NCI-H1105 (cell line): ENCODE measurements at regions not wholly inside any gene's neighbourhood (a gene's known extent, or its start where the extent isn't known, plus 50 kb on each side); places are given as distances from the start of the nearest gene placed in this dataset.
A peak's percentile ranks its signal among the peaks of the same experiment; 100 is the strongest.

ENCODE experiments used
- DNase-seq: peaks from one replicate; lab custom pipeline; 2025; lab: John Stamatoyannopoulos, UW

- DNase-seq, result no peak
Measured at GRCh38 chr12:45549337-45549902, 180.1 kb upstream of the ARID2 start.

GRCh38 chr12:45553204-45553603, 176.3 kb upstream of the ARID2 start:
- peak; percentile 94 for DNase-seq

- DNase-seq, result no peak
Measured at GRCh38 chr12:45557016-45557415, 172.5 kb upstream of the ARID2 start.

- no peak for DNase-seq
Measured at GRCh38 chr12:45558353-45558752, 171.2 kb upstream of the ARID2 start.

- DNase-seq, result no peak
Measured at GRCh38 chr12:45559537-45559936, 170.0 kb upstream of the ARID2 start.

- no peak for DNase-seq
Measured at GRCh38 chr12:45560689-45561088, 168.8 kb upstream of the ARID2 start.

GRCh38 chr12:45561488-45561887, 168.0 kb upstream of the ARID2 start:
- no peak for DNase-seq

GRCh38 chr12:45565590-45565989, 163.9 kb upstream of the ARID2 start:
- no peak for DNase-seq

- no peak for DNase-seq
Measured at GRCh38 chr12:45566257-45566656, 163.2 kb upstream of the ARID2 start.

GRCh38 chr12:45568808-45569207, 160.7 kb upstream of the ARID2 start:
- DNase-seq, result no peak

- DNase-seq, result no peak
Measured at GRCh38 chr12:45570501-45570900, 159.0 kb upstream of the ARID2 start.

GRCh38 chr12:45572114-45572513, 157.4 kb upstream of the ARID2 start:
- no peak for DNase-seq

GRCh38 chr12:45575417-45575816, 154.1 kb upstream of the ARID2 start:
- no peak for DNase-seq

- DNase-seq, result no peak
Measured at GRCh38 chr12:45575823-45576475, 153.6 kb upstream of the ARID2 start.

- DNase-seq, result peak; percentile 43
Measured at GRCh38 chr12:45577844-45578399, 151.6 kb upstream of the ARID2 start.

GRCh38 chr12:45580356-45580969, 149.0 kb upstream of the ARID2 start:
- DNase-seq, result no peak

- no peak for DNase-seq
Measured at GRCh38 chr12:45581112-45581511, 148.4 kb upstream of the ARID2 start.

- no peak for DNase-seq
Measured at GRCh38 chr12:45582536-45582935, 147.0 kb upstream of the ARID2 start.

GRCh38 chr12:45582986-45583659, 146.4 kb upstream of the ARID2 start:
- DNase-seq, result no peak

- DNase-seq, result no peak
Measured at GRCh38 chr12:45584336-45584735, 145.2 kb upstream of the ARID2 start.

GRCh38 chr12:45585522-45586230, 143.8 kb upstream of the ARID2 start:
- no peak for DNase-seq

GRCh38 chr12:45586486-45586885, 143.0 kb upstream of the ARID2 start:
- no peak for DNase-seq
